ENCODE measurements at regions not wholly inside any gene's neighbourhood (a gene's known extent, or its start where the extent isn't known, plus 50 kb on each side); places are given as distances from the start of the nearest gene placed in this dataset.

DNA sequence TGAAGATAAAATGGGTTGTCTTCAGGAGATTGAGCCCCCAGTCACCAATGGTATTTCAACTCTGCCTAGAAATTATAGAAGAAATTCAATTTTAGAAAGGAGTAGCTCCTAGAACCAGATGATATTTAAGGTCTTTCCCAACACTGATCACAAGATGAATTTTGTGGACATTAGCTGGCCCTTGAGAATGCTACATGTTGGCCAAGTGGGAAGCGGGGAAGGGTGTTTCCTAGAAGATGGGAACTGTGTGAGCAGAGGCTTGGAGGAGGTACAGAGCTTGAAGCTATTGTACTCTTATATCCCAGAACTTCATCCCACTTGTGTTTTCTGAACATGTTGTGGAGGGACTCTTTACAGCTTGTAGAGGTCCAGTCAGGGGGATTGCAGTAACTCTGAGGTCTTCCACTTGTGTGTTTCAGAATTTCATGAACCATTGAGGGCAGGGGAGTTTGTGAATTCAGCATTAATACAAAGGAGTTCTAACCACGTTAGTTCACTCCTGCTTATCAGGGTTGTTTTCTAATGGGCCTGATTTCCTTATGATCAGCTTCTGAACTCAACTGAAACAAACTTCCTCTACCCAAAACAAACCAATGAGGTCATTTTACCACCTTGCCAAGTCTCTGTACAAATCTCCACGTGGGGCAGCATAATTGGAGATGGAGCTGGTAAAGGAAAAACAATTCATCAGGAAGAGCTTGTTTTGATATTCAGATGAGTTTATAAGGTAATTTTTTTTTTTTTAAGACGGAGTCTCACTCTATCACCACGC, 152.6 kb upstream of the TPM1 start:
- TF ChIP-seq, protein P1, sequence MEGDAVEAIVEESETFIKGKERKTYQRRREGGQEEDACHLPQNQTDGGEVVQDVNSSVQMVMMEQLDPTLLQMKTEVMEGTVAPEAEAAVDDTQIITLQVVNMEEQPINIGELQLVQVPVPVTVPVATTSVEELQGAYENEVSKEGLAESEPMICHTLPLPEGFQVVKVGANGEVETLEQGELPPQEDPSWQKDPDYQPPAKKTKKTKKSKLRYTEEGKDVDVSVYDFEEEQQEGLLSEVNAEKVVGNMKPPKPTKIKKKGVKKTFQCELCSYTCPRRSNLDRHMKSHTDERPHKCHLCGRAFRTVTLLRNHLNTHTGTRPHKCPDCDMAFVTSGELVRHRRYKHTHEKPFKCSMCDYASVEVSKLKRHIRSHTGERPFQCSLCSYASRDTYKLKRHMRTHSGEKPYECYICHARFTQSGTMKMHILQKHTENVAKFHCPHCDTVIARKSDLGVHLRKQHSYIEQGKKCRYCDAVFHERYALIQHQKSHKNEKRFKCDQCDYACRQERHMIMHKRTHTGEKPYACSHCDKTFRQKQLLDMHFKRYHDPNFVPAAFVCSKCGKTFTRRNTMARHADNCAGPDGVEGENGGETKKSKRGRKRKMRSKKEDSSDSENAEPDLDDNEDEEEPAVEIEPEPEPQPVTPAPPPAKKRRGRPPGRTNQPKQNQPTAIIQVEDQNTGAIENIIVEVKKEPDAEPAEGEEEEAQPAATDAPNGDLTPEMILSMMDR (IDR thresholded peaks at IDR 0.05): no peak
- no peak for TF ChIP-seq ZFX (IDR thresholded peaks at IDR 0.05; ENCODE audit: borderline replicate concordance)
- H3K27ac ChIP-seq: no peak overlapping the region

DNA sequence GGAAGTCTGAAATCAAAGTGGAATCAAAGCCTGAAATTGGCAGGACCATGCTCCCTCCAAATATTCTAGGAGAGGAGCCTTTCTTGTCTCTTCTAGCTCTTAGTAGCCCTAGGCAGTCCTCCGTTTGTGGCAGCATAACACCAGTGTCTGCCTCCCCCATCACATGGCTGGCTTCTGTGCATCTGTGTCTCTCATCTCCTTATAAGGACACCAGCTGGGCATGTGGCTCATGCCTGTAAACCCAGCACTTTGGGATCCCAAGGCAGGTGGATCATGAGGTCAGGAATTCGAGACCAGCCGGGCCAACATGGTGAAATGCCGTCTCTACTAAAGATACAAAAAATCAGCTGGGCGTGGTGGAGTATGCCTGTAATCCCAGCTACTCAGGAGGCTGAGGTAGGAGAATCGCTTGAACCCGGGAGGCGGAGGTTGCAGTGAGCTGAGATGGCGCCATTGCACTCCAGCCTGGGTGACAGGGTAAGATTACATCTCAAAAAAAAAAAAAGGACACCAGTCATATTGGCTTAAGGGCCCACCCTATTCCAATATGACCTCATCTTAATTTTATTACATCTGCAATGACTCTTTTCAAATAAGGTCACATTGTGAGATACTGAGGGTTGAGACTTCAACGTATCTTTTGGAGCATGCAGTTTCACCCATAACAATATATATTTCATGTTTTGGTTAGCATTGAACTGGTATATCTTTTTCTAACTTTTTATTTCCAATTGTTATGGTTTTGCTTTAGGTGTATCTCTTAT, 148.0 kb upstream of the TPM1 start:
- no peak for TF ChIP-seq ZFX (IDR thresholded peaks at IDR 0.05; ENCODE audit: borderline replicate concordance)
- TF ChIP-seq, protein P1 (IDR thresholded peaks at IDR 0.05): no peak
- H3K27ac ChIP-seq: no peak overlapping the region

DNA sequence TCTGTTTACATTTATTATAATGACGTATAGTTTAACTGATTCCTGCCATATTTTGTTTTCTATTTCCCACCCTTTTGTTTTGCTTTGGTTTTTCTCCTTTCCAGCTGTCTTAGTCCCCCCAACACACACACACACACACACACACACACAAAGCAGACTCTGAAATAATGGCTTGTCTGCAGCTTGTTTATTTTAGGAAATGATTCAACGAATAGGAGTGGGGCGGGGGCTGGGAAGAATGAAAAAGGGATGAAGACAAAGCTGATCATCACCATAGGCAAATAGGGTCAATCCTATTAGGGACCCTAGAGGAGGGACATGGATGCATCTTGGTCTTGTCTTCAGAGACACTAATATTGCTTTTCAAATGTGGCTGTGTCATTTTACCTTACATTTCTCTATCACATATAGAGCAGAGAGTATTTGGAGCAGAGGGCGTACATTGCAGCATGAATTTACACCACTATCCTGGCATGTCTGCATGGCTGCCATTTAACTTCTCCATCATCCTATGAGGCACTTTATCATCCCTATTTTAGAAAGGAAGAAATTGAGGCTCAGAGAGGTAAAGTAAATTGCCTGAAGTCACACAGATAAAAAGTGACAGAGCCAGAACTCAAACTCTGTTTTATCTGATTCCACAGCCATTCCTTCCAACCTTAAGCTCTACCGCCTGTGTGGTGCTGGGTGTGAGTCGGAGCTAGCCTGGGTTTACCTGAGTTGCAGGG, 147.2 kb upstream of the TPM1 start:
- TF ChIP-seq ZFX (IDR thresholded peaks at IDR 0.05; ENCODE audit: borderline replicate concordance): no peak
- TF ChIP-seq, protein P1 (IDR thresholded peaks at IDR 0.05): no peak
- no peak overlapping the region for H3K27ac ChIP-seq

DNA sequence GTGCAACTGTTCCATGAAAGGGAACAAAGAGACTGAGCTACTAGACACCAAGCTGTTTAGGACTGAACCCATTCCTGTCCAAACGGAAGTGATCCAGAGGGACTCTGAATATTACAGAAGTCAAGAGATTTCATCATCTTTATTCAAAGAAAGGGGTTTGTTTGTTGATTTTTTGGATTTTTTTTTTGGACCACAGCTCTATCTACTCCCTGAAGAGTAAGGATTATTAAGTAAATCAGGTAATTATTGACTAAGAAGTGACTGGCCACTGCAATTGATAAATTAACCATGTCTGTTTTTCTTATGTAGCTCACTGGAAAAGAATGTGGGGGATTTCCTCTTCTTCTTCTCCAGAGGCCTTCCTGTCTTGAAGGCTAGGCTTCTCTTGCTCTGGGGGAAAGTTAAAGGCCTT, 146.6 kb upstream of the TPM1 start:
- no peak for TF ChIP-seq ZFX (IDR thresholded peaks at IDR 0.05; ENCODE audit: borderline replicate concordance)
- TF ChIP-seq, protein P1 (IDR thresholded peaks at IDR 0.05): no peak
- H3K27ac ChIP-seq: no peak overlapping the region

DNA sequence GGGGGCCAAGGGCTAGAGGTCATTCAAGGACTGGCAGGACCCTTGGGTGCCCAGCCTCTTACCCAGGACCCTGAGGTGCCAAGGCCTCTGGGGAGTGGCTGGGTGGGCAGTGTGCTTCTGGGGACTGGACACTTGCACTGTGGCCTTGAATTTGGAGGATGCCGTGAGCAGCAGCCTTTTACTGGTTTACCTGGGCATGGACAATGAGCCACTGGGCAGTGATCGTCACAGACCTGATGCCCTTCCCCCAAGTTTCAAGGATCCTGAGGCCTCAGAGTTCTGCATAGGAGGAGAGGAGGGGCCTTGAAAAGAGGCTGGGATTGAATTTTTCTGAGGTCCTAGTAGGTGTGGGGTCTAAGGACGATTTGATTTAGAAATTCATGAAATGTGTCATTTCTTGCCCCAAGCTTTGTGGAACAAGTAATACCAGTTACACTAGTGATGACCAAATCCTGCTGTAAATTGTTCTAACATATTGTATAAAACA, 146.1 kb upstream of the TPM1 start:
- no peak for TF ChIP-seq ZFX (IDR thresholded peaks at IDR 0.05; ENCODE audit: borderline replicate concordance)
- TF ChIP-seq, protein P1 (IDR thresholded peaks at IDR 0.05): no peak
- H3K27ac ChIP-seq: no peak overlapping the region

DNA sequence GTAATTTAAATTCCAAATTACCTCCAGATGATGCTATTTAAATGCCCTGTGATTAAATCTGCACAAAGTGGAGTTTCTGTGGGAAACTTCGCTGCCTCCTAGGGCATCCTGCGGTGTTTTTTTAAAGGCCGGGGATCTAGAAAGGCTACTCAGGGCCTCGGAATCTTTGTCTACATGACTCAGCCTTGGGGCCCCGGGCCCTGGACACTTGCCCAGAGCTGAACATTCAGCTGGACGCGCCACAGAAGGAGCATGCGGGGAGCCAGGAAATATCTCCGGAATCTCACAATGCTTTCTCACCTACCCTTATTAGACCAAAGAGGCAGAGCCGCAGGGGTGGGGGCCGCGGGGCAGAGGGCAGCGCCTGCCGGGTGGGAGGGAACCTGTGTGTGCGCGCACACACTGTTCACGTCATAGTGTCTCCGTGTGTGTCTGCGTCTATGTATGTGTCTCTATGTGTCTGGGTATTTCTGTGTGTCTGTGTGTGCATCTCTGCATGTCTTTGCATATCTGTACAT, 145.5 kb upstream of the TPM1 start:
- TF ChIP-seq, protein P1 (IDR thresholded peaks at IDR 0.05): no peak
- H3K27ac ChIP-seq: no peak overlapping the region

Measured in 22Rv1 (cell line).